ENCODE measurements at regions not wholly inside any gene's neighbourhood (a gene's known extent, or its start where the extent isn't known, plus 50 kb on each side); places are given as distances from the start of the nearest gene placed in this dataset.
"Not testable (repeated sequence)": the region's sequence is repeated elsewhere in the genome, so short reads cannot be mapped to it uniquely, and the experiment has no call there.

DNA sequence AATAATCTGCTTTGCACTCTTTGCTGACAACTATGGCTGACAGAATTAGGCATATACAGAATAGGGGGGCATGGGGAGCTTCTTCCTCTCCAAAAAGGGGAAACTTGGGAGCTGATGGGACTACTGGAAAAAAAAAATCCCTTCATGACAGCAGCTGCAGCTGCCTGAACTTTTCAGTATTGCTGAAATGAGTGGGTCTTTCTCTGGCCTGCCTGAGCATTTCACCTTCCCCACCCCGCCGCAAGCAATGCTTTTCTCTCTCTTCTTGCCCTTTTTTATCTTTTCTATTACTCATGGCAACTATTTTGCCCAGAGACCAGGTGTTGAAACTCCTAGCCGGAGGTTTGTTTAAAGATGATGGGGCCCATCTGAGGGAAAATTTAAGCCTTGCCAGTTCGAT, 244.9 kb downstream of the SEMA3D start:
- no peak for DNase-seq

DNA sequence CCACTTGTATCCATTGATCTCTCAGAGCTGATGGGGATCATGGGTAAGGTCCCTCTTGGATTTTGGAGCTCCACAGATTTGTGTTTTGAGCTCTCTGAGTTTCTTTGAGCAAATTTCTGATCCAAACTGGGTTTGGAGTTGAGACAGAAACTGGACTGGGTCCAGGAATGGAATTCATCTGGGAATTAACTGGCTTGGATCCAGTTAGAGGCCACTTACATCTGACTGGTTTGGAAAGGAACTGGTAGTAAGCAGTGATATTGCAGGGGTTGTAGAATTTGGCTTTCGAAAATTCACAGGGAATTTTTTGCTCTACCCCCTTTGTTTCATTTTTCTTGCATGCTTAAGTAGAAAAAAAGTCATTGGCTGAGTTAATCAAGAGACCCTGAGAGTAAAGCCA, 245.6 kb downstream of the SEMA3D start:
- no peak for DNase-seq

DNA sequence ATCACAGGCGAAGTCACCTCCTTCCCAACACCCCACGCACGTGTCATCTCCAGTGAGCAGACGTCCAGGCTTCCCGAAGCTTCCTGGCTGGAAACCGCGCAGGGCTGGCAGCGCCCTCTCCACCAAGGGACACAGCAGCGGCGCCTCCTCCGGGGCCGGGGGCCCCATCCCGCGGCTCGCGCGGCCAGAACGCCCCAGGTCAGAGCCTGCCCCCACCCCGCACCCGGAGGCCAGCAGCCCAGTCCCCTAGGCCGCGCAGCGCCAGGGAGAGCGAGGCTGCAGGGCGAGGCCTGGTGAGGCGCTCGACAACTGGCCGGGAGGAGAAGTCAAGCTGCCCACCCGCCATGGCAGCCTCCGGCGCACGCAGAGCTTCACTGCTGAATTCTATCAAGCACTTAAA, 247.0 kb downstream of the SEMA3D start:
- no peak for DNase-seq

- DNase-seq: no peak
These were observed 247.4 kb downstream of the SEMA3D start for GRCh38 chr7:84939442-84939841.

- no peak for DNase-seq
These were observed 262.5 kb downstream of the SEMA3D start for GRCh38 chr7:84924353-84924752.

GRCh38 chr7:84923348-84923747, 263.5 kb downstream of the SEMA3D start:
- no peak for DNase-seq

DNA sequence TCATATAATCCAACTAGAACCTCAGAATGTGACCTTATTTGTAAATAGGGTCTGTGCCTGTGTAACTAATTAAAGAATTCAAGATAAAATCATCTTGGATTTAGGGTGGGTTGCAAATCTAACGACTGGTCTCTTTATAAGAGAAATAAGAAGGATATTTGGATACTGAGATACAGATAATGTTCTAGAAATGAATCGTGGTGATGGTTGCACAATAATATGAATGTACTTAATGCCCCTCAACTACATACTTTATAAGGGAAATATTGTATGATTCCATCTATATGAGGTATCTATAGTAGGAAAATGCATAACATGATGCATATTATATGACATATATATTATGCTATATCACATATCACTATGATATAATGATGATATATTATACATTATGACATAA, 265.7 kb downstream of the SEMA3D start:
- no peak for DNase-seq

DNA sequence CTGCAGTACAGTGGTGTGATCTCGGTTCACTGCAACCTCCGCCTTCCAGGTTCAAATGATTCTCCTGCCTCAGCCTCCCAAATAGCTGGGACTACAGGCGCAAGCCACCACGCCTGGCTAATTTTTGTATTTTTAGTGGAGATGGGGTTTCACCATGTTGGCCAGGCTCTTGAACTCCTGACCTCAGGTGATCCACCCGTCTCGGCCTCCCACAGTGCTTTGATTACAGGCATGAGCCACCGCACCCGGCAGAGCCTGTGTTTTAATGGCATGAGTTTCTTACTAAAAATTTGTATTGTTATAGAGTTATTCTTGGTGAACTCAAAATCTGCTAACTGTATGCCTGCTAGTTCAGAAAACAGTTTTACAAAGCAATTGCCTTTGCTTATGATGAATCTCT, 269.9 kb downstream of the SEMA3D start:
- not testable (repeated sequence) for DNase-seq

- no peak for DNase-seq
These were observed 270.7 kb downstream of the SEMA3D start for GRCh38 chr7:84916161-84916560.

DNA sequence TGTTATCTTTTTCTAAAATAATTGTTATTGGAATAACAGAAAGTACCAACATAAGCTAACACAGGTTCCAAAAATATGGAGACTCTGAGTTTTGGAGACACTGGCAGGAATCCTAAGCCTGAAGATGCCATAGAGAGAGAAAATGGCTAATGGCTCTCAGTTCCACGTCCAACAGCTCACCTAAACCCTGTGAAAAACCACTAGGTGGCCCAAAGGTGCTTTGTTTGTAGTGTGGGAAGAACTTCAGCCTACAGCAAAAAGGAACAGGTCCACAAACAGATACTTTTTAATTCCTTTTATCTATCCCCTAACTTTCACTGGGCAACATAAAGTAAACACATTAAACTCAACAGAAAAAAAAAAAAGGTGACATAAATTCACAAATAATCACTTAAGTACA, 272.3 kb downstream of the SEMA3D start:
- no peak for DNase-seq

GRCh38 chr7:84913731-84914130, 273.1 kb downstream of the SEMA3D start:
- no peak for DNase-seq

DNA sequence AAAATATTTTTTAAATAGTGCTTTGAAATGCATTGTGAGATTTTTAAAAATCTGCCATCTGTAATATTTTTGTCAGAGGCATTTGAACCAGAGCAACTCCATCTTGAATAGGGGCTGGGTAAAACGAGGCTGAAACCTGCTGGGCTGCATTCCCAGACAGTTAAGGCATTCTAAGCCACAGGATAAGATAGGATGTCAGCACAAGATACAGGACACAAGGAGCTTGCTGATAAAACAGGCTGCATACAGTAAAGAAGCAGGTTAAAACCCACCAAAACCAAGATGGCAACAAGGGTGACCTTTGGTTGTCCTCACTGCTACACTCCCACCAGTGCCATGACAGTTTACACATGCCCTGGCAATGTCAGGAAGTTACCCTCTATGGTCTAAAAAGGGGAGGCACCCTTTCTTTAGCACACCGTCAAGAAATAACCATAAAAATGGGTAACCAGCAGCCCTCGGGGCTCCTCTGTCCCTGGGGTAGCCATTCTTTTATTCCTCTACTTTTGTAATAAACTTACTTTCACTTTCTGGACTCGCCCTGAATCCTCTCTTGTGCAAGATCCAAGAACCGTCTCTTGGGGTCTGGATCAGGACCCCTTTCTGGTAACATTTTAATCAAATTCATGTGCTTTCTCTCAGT, 273.7 kb downstream of the SEMA3D start:
- DNase-seq: no peak

DNA sequence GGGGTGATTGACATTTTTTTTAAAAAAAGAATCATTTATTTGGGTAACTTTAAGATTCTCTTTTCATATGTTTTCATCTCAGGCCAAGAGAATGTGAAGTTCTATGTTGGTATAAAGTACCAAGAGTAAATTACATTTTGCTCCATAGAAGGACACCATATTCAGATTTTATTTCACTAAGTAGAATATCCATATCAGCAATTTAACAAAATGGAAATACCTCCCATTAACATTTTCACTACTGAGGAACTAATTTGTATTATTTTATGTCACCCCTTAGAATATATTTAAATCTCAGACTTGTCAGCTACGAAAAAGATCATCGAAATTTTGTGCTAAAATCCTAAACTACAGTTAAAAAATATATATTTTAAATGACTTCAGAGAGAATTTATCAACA, 274.3 kb downstream of the SEMA3D start:
- no peak for DNase-seq

GRCh38 chr7:84912018-84912417, 274.8 kb downstream of the SEMA3D start:
- no peak for DNase-seq

DNA sequence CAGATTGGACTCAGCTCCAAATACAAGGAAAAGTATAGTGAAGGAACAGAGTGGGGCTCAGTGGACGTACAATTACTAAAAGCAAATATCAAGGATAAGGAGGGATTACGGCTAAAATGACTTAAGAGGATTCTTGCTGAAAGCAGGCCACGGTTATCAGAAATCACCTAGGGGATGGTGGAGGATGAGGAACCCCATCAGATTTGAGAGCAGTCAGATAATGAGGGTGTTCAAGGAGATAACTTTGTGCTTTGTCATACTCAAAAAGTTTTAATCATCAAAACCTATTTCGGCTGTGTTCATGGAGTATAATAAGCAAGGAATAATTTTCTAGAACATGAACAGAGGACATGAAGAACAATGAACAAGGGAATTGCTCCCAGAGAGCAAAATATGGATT, 275.8 kb downstream of the SEMA3D start:
- DNase-seq: no peak

DNA sequence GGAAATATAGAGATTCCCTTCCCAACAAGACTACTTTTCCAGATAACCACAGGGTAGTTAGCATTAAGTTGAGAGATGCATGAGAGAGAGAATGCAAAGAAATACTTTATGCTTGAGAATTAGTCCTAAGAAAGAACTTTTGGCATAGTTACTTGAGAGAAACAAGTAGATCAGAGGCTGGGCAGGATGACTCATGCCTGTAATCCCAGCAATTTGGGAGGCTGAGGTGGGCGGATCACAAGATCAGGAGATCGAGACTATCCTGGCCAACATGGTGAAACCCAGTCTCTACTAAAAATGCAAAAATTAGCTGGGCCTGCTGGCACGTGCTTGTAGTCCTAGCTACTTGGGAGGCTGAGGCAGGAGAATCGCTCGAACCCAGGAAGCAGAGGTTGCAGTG, 276.5 kb downstream of the SEMA3D start:
- DNase-seq: not testable (repeated sequence)

DNA sequence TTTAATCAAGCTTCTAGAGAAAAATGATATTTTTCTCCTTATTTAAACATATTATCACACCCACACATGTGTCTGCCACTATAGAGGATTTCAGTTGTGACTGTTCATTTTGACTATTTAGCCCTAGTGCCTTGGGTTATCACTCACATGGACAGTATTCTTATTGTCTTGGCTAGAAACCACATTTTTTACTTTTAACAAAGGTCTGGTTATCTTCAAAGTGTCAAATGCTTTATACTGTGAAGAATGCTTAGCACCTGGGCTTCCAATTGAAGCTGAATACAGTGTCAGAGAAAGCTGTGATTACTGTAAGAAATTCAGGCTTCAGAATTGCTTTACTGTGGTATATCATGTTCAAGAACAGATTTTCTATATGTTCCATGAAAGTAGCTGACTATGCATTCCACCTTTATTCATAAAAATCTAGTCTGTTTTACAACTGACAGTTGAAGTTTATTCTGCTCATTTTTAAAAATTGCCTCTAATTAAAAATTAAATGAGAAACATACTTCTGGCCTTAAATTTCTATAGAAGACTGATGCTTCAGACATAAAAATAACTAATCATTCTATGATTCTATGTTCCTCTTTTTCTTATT, 278.6 kb downstream of the SEMA3D start:
- no peak for DNase-seq

DNA sequence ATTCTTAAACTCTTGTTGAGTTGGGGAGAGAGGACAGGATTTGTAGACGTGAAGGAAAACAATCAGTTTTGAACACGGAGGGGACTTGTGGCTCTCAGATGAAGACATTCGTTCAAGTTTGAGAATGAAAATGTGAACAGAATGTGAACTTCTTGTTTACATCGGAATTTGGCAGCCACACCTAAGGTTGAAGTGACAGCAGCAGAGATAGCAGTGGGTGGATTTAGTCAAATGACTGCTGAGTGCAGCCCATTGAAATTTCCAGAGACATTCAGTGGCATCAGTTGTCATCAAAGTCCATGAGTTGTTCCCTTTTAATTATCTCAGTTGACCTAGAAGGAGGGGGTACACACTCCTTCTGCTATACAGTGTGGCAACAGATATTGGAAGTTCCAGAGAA, 280.0 kb downstream of the SEMA3D start:
- DNase-seq: no peak

- no peak for DNase-seq
These were observed 282.3 kb downstream of the SEMA3D start for GRCh38 chr7:84904561-84904960.

DNA sequence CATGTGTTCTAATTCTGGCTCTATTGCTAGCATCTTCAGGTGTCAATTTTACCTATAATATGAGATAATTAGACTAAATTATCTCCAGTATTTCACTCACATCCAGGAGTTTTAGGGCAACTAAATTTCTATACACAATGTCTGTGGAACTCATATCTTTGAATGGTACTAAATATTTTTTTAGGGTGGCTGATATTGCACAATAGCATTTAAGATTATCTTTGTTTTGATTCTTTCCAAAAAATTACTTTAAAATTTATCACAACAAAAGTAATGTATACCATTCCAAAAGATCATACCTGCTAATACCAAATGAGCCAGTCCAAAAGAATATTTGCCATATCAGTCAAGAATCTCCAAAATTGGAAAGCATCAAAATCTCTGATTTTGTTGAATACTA, 285.5 kb downstream of the SEMA3D start:
- no peak for DNase-seq

GRCh38 chr7:84900215-84900614, 286.6 kb downstream of the SEMA3D start:
- DNase-seq: no peak

DNA sequence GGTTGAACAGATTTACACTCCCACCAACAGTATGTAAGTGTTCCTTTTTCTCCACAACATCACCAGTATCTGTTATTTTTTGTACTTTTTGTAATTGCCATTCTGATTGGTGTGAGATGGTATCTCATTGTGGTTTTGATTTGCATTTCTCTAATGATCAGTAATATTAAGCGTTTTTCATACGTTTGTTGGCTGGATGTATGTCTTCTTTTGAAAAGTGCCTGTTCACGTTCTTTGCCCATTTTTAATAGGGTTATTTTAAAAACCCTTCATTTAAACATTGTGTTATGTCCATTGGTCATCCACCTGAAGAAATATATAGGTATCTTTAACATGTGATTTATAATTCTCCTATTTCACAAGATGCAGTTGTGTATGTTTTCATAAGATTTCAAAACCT, 291.3 kb downstream of the SEMA3D start:
- DNase-seq: no peak

DNA sequence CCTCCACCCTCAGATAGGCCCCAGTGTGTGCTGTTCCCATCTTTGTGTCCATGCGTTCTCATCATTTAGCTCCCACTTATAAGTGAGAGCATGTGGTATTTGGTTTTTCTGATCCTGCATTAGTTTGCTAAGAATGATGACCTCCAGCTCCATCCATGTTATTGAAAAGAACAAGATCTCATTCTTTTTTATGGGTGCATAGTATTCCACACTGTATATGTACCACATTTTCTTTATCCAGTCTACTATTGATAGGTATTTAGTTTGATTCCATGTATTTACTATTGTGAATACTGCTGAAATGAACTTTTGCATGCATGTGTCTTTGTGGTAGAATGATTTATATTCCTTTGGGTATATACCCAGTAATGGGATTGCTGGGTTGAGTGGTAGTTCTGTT, 303.3 kb downstream of the SEMA3D start:
- DNase-seq: not testable (repeated sequence)

DNA sequence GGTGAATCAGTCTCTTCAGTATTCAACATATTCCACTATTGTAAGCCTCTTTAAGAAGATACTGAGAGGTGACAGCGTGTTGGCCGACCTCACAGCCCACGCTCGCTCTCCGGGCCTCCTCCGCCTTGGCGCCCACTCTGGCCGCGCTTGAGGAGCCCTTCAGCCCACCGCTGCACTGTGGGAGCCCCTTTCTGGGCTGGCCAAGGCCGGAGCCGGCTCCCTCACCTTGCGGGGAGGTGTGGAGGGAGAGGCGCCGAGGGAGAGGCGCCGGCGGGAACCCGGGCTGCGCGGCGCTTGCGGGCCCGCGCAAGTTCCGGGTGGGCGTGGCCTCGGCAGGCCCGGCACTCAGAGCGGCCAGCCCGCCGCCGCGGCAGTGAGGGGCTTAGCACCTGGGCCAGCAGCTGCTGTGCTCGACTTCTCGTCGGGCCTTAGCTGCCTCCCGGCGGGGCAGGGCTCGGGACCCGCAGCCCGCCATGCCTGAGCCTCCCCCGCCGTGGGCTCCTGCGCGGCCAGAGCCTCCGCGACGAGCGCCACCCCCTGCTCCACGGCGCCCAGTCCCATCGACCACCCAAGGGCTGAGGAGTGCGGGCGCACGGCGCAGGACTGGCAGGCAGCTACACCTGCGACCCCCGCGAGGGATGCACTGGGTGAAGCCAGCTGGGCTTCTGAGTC, 306.4 kb downstream of the SEMA3D start:
- not testable (repeated sequence) for DNase-seq
